HG03354 (cell line): ENCODE measurements at regions not wholly inside any gene's neighbourhood (a gene's known extent, or its start where the extent isn't known, plus 50 kb on each side); places are given as distances from the start of the nearest gene placed in this dataset.
A peak's percentile ranks its signal among the peaks of the same experiment; 100 is the strongest.
"Not testable (repeated sequence)": the region's sequence is repeated elsewhere in the genome, so short reads cannot be mapped to it uniquely, and the experiment has no call there.

ENCODE experiments used
- ATAC-seq: cut with Tn5 transposase; IDR thresholded peaks from one replicate; pipeline ENCODE4 v1.9.1; 2021; ENCODE audit warnings: mild to moderate bottlenecking; ENCODE audit not compliant: unreplicated experiment, poor library complexity, severe bottlenecking

- no peak for ATAC-seq
Observed at GRCh38 chr11:119586181-119586580, 142.8 kb downstream of the NECTIN1 start.

- ATAC-seq = no peak
Observed at GRCh38 chr11:119585043-119585781, 143.8 kb downstream of the NECTIN1 start.

GRCh38 chr11:119584193-119585042 is 144.6 kb downstream of the NECTIN1 start:
- no peak for ATAC-seq

GRCh38 chr11:119583585-119583984 is 145.4 kb downstream of the NECTIN1 start:
- no peak for ATAC-seq

GRCh38 chr11:119581396-119581795 is 147.6 kb downstream of the NECTIN1 start:
- ATAC-seq = not testable (repeated sequence)

- no peak for ATAC-seq
Observed at GRCh38 chr11:119580751-119581150, 148.2 kb downstream of the NECTIN1 start.

GRCh38 chr11:119580081-119580480 is 148.9 kb downstream of the NECTIN1 start:
- no peak for ATAC-seq

- no peak for ATAC-seq
Observed at GRCh38 chr11:119578521-119579191, 150.3 kb downstream of the NECTIN1 start.

GRCh38 chr11:119573858-119574257 is 150.9 kb upstream of the THY1 start:
- ATAC-seq = no peak

GRCh38 chr11:119572481-119573424 is 149.8 kb upstream of the THY1 start:
- no peak for ATAC-seq

GRCh38 chr11:119571311-119571710 is 148.3 kb upstream of the THY1 start:
- no peak for ATAC-seq

GRCh38 chr11:119567688-119568582 is 145.0 kb upstream of the THY1 start:
- ATAC-seq = peak; percentile 60

- ATAC-seq = no peak
Observed at GRCh38 chr11:119566319-119566718, 143.3 kb upstream of the THY1 start.

GRCh38 chr11:119565693-119566092 is 142.7 kb upstream of the THY1 start:
- not testable (repeated sequence) for ATAC-seq

- ATAC-seq = no peak
Observed at GRCh38 chr11:119560961-119561360, 138.0 kb upstream of the THY1 start.

GRCh38 chr11:119560291-119560690 is 137.3 kb upstream of the THY1 start:
- ATAC-seq = no peak

GRCh38 chr11:119552106-119552485 is 129.1 kb upstream of the THY1 start:
- no peak for ATAC-seq

GRCh38 chr11:119551420-119552105 is 128.6 kb upstream of the THY1 start:
- no peak for ATAC-seq
